ENCODE measurements at regions not wholly inside any gene's neighbourhood (a gene's known extent, or its start where the extent isn't known, plus 50 kb on each side); places are given as distances from the start of the nearest gene placed in this dataset.

GRCh38 chr6:137434640-137435039, 59.6 kb downstream of the OLIG3 start:
- no peak for DNase-seq

- peak in 1 of 3 experiments; percentile 24 for DNase-seq
These were observed 62.1 kb downstream of the OLIG3 start for GRCh38 chr6:137432054-137432611.

DNA sequence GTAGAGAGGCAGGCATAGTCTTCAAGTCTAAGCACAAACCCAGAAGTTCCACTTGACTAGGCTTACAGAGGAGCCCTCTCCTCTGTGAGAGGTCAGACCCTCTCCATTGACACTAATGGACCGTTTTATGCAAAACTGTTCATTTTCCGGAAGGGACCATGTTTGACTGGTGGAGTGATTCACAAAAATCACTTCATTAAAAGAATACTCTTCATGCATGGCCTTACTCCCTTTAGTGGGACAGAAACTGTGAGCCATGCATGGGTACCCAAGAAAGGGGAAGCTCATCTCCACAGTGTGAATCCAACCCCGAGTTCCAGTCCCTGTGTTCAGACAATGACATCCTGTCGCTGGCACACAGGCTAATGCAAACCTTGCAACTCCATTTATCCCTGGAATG, 63.2 kb downstream of the OLIG3 start:
- DNase-seq = no peak

DNA sequence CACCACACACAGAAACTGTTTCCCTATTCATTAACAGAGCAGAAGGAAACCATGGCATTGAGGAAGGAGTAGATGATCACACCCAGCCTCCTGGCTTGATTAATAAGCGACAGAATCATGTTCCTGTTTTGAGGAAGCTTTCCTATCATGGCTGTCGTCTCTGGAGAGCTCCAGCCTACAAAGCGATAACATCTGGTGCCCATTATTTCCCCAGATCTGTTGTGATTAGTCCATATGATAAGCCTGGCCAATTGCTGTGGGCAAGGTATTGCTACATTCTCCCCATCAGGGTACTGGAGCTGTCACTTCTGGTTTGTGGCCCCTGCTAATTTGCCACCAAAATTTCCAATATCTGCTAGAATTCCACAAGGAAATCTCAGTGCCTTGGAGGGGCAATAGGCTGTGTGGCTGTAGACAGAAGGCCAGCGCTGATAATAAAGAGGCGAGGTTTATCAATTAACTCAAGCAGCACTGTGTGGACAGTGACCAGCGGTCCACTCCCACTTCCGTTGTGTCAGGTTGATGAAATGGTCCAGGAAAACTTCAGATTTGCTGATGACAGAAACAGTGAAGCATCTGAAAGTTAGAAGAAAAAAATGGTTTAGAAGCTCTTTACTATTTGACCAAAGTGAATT, 66.4 kb downstream of the OLIG3 start:
- DNase-seq = no peak

DNA sequence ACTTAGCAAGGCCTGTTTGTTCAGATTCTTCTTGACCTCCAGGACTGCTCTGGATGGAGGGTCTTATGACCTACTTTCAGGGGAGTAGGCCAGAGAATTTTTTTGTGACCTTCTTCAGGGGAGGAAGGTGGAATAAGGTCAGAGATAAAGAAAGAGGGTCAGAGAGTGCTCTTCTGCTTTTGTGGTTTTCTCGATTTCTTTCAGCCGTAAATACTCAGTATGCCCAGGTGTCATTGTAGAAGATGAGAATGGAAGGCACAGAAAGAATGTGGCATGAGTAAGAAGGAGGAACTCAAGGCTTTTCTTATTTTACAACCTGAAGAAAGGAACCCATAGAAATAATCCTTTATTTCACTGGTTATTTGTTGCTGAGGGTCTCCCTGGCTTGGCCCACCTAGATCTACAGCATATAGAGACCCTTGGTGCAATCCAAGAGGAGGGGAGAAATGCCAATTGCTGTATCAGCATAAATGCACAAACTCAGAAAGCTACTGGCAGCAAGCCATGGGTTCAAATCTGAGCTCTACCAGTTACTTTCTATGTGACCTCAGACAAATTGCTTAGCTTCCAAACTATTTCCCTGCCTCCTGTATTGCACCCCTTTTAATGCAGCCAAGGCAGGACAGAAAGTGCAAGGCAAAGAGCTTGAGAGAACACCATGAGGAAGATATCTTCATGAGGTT, 68.0 kb downstream of the OLIG3 start:
- no peak for DNase-seq

DNA sequence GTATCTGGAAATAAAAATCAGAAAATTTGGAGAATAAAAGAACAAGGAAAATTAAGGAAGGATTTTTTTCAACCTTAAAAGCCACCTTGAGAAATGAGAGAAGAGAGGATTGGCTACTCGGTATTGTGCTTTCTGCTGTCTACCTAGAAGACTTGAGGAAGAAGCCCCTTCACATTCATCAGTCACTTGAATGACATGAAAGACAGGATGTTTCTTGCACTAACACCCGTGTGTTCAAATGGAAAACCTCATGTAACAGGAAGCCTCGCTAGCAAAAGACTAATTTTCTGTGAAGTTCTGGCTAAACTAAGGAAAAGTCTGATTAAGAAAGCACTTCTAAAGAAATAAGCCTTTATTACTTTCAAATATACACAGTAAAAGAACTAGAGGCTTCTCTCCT, 69.9 kb downstream of the OLIG3 start:
- DNase-seq = no peak

DNA sequence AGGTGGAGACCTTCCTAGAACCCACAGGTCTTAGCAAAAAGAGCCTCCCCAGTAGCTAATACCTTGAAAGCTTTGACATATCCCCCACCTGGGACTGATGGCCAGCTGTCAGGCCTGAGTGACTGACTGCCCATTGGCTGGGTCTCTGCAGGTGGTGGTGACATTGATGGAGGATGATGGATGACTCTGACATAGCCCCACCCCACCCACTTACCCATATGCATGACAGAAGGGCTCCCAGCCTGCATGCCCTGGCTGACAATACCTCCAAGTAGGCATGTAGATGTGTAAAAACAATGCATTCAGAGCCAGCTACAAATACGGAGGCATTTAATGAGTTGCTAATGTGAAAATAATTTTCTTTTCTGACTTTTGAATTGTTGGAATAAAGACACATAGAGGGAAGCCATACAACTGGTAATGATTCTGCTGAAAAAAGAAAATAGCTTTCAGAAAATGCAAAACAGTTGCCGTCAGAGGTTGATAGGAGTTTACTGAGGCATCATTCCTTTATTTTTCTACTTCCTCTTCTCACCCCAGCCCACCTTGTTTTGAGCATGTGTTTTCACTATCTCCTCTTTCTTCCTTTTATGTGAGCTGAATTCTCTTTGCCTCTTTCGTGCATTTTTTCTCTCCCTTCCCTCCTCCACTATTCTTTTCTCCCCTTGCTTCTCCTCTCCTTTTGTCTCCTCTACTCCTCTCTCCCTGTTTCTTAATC, 70.6 kb downstream of the OLIG3 start:
- peak in 2 of 3 experiments; percentile 27 to 75 for DNase-seq

- no peak for DNase-seq
These were observed 76.8 kb downstream of the OLIG3 start for GRCh38 chr6:137417396-137417795.

DNA sequence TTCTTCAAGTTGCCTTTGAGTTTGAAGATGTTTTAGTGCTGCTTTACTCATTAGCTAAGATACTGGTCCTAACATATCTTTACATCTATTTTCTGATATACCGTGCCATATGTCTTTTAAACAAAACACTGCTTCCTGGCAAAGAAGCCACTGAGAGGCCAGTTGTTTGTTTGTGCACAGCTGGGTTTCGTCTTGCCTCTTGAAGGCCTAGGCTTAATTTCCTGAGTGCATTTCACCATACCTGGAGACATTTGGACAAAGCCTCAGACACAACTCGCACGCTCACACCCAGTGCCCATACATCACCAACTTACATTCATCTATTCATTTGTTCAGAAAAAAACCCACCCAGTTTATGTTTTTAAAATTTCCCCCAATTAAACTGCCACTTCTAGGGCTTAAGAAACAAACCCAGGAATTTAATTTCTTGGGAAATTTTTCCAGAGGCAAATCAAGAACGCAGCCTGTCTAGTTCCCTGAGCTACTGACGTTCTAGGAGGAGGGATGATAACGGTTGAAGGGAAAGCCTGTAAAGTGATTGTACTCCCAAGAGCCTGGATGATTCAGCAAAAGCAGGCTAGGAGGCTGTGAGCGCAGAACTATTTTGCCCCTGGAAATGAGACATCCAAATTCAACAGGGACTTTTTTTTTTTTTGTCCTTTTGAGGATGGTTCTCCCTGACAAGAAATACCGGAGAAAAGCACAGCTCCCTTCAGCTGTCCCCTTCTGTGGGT, 77.7 kb downstream of the OLIG3 start:
- peak in 1 of 3 experiments; percentile 39 for DNase-seq

DNA sequence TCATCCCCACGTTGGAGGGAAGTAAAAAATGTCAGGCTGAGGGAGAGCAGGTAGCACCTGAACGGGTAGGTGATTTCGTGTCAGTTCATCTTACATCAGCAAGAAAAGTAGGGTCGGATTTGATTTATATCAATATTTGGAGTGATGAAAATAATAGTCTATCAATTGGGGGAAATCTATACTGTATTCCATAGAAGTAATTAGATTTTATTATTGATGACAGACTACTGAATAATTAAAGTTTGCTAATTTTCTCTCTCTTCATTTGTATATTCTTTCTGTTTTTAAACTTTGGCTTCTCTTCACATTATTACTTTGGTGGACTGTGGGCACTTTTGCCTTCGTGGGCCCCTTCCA, 78.4 kb downstream of the OLIG3 start:
- no peak for DNase-seq

- no peak for DNase-seq
These were observed 78.9 kb downstream of the OLIG3 start for GRCh38 chr6:137415127-137415833.

DNA sequence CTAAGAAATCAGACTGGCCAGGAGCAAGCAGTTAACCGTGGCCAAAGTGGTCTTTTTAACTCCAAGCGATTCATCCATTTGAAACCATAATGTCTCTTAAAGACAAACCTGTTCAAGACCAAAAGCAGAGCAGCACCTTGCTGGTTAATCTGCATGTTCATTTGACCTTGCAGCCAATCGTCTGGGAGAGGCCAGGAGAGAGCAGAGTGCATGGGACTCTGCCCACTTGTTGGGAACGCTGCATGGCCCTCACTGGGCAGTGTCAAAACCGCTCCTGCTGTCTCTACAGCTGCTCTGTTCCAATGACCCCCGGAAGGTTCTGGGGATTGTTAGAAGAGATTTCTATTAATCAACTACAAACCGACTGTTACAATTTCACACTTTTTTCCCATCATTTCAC, 79.6 kb downstream of the OLIG3 start:
- DNase-seq = no peak

DNA sequence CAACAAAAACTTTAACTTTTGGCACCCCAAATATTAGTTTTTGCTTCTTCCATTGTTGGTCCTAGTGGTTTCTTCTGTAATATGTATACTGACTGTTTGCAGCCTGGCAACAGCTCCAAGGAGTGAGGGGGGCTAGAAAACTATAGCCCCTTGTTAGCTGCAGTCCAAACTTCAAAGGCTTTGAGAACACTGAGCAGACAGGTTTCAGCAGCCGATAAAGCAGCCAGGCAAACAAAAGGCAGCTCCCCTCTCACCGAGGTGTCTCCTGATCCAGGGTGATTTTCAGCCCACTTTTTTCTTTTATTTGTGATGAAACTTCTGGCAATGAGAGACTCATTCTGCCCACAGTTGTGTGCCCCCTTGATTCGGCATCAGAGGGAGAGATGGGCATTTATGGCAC, 80.7 kb downstream of the OLIG3 start:
- DNase-seq = no peak

GRCh38 chr6:137412562-137412961, 81.6 kb downstream of the OLIG3 start:
- DNase-seq = peak in 1 of 3 experiments; percentile 41

DNA sequence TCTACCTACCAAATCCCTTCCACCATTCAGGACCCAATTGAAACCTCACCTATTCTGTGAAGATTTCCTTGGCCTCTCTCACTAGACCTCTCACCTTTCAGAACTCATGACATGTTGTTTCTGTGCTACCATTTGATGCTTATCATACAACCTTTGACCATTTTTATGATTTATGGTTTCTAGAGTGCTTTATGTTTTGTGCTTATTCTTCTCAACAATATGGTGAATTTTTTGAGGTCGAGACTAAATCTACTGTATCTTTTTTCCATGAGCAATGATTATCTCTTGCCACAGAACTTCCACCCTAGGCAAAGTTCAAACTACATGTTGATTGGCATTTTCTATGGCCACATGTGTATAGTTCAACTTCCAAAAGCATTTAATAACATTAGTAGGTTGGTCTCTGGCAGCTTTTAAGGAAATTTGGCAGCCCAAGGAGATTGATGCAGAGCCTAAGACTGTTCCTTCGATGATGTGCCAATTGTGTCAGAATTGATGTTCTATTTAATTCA, 84.9 kb downstream of the OLIG3 start:
- DNase-seq = no peak

- no peak for DNase-seq
These were observed 86.4 kb downstream of the OLIG3 start for GRCh38 chr6:137407816-137408215.

DNA sequence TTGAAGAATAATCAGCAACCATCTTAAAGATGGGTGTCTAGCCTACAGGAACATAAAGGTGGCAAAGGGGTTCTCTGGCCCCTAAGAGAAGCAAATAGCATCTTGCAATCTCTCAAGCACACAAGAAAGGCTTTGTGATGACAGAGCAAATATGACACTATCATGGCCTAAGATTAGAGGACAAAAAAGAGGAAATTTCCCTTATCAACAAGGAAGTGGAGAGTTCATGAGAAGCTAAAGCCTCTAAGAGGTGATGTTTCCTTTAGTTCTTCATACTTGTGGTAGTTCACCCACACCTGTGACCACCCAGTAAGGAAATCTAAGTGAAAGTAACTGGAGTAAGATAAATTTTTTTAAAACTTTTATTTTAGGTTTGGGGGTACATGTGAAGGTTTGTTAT, 88.4 kb downstream of the OLIG3 start:
- DNase-seq = no peak

DNA sequence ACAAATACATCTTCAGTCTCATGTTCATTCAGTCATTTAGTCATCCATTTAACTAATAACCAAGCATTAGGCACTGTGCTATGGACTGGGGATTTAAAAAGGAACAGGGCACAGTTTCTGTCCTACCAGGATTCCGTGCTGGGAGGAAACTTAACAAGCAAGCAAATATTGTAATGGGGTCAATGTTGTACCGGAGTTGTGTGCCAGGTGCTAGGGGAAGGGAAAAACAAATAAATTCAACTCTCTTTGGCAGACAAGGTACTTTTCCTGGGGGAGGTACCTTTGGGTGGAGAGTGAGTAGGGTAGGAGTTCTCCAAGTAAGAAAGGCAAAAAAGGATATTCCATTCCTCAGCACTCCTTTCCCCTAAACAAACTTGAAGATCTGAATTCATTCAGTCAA, 90.3 kb downstream of the OLIG3 start:
- DNase-seq = peak in 1 of 3 experiments; percentile 42

- no peak for DNase-seq
These were observed 90.8 kb downstream of the OLIG3 start for GRCh38 chr6:137403443-137403842.

DNA sequence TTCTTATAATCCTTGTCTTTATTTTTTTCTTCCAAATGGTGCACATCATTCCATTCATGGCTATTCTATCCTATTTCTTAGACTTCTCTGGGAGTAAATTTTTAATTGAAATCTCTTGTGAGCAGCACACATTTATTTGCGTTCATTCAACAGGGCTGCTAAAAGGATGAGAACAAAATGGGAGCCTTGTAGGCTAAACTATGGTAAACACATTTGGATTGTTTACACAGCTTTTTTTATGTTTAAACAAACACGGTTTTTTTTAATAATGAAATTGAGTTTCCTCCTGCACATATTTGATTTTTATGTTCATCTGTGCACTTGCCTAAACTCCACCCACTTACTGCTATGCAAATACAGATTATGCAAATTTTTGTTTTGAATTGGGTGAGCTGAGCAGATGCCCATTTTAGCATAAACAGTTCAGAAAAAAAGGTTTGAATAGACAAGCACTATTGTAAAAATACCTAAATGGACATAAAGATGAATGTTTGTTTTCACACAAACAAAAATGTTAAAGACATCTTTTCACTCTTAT, 92.0 kb downstream of the OLIG3 start:
- DNase-seq = peak in 2 of 3 experiments; percentile 20 to 82

GRCh38 chr6:137401088-137401487, 93.1 kb downstream of the OLIG3 start:
- DNase-seq = no peak

DNA sequence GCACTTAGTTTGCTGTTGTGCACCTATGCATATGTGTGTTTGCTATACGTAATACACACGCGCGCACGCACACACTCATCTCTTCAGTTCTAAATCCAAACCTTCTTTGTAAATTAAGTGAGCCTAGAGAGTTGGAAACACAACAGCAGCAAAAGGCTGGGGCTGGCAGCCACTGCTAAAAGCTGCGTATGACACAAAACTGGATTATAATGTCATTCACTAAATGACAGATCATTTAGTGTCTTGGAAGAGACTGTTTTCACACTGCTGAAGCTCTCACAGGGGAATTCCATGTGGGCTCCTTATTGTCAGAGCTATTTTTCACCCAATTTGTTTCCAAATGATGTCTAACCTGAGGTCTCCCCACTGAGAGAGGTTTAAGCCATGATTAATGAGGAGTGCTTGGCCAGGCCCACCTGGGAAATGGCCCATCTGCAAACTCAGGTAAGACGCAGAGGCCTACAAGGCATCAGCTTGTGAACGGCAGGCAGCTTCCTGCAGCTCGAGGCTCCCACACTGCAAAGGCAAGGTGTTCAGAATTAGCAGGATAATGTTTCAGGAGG, 94.2 kb downstream of the OLIG3 start:
- DNase-seq = peak in 2 of 3 experiments; percentile 32 to 74

All from NCI-H1417 (cell line).